KMS-11 (cell line): ENCODE measurements at regions not wholly inside any gene's neighbourhood (a gene's known extent, or its start where the extent isn't known, plus 50 kb on each side); places are given as distances from the start of the nearest gene placed in this dataset.

ENCODE experiments used
- H2AFZ ChIP-seq: fragments of 200-600 bp; sonication (generic); 2 replicates; pipeline ENCODE4 v1.6.1; 2016; ENCODE audit warnings: antibody characterized with exemption, mixed run types, low read depth
- H3K27ac ChIP-seq: fragments of 200-600 bp; sonication (generic); 2 replicates; pipeline ENCODE4 v1.6.1; 2016; ENCODE audit warnings: mild to moderate bottlenecking, mixed run types
- H3K27me3 ChIP-seq: fragments of 200-600 bp; sonication (generic); 2 replicates; pipeline ENCODE4 v1.6.1; 2017; ENCODE audit warnings: mild to moderate bottlenecking, low read depth, mixed run types, moderate library complexity; ENCODE audit not compliant: insufficient read depth
- H3K36me3 ChIP-seq: fragments of 200-600 bp; sonication (generic); 2 replicates; pipeline ENCODE4 v1.6.1; 2017; ENCODE audit warnings: mild to moderate bottlenecking, mixed run types; ENCODE audit not compliant: insufficient read depth
- H3K4me1 ChIP-seq: fragments of 200-600 bp; sonication (generic); 2 replicates; pipeline ENCODE4 v1.6.1; 2016; ENCODE audit warnings: mild to moderate bottlenecking, low read depth, mixed run types; ENCODE audit not compliant: poor library complexity, severe bottlenecking
- H3K4me2 ChIP-seq: fragments of 200-600 bp; sonication (generic); 2 replicates; pipeline ENCODE4 v1.7.0; 2016; ENCODE audit warnings: mild to moderate bottlenecking, mixed run types
- H3K4me3 ChIP-seq: fragments of 200-600 bp; sonication (generic); IDR thresholded peaks from 2 replicates; pipeline ENCODE4 v1.6.1; 2017; ENCODE audit warnings: low read depth, low read length, mixed read lengths; ENCODE audit not compliant: insufficient read depth
- H3K79me2 ChIP-seq: fragments of 200-600 bp; sonication (generic); 2 replicates; pipeline ENCODE4 v1.6.1; 2016; ENCODE audit warnings: low read depth, mixed run types; ENCODE audit not compliant: insufficient read depth
- H3K9ac ChIP-seq: fragments of 200-600 bp; sonication (generic); 2 replicates; pipeline ENCODE4 v1.6.1; 2016; ENCODE audit warnings: mild to moderate bottlenecking, mixed run types
- H4K20me1 ChIP-seq: fragments of 200-600 bp; sonication (generic); 2 replicates; pipeline ENCODE4 v1.6.1; 2016; ENCODE audit warnings: mild to moderate bottlenecking, mixed run types; ENCODE audit not compliant: insufficient read depth
- TF ChIP-seq, protein P1 (sequence below): fragments of 200-600 bp; sonication (generic); conservative IDR thresholded peaks from 2 replicates; pipeline ENCODE4 v1.6.1; 2017; ENCODE audit warnings: low read depth, mild to moderate bottlenecking, antibody characterized with exemption, low read length, moderate library complexity, mixed read lengths

DNA sequence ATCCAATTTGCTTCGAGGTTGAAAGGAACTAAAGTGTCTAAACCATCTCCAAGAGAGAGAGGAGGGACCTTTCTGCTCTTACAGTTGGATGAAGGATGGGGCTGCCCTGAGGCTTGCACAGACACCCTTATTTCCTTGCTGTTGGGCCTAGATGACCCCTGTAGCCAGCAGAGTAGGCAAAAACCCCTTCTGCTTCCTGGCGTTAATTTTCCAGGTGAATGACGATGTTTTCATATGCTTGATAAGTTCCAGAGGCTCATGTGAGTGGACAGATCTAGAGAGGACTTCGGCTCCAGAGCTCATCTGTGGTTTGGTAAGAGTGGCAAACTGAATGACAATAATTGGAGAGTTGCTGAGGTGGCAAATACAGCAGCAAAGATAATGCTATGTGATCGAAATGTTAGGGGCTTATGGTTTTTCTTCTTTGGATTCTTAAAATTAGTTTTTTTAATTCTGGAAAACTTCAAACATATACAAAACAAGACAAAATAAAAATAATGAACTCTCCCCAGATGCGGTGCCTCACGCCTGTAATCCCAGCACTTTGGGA lies 98.6 kb upstream of the MAP4K3 start:
- Histone ChIP-seq H3K27ac (no peak overlapping the region), H3K4me1 (no peaks in the 10 kb centered on the region), H3K27me3 (no peaks in the 10 kb centered on the region), H4K20me1 (no peaks in the 10 kb centered on the region), H3K4me2 (no peak overlapping the region), H3K79me2 (no peaks in the 10 kb centered on the region), H3K9ac (no peak overlapping the region), H2AFZ (no peak overlapping the region), H3K4me3 (no peak overlapping the region), H3K36me3 (no peaks in the 10 kb centered on the region)
- TF ChIP-seq, protein P1, sequence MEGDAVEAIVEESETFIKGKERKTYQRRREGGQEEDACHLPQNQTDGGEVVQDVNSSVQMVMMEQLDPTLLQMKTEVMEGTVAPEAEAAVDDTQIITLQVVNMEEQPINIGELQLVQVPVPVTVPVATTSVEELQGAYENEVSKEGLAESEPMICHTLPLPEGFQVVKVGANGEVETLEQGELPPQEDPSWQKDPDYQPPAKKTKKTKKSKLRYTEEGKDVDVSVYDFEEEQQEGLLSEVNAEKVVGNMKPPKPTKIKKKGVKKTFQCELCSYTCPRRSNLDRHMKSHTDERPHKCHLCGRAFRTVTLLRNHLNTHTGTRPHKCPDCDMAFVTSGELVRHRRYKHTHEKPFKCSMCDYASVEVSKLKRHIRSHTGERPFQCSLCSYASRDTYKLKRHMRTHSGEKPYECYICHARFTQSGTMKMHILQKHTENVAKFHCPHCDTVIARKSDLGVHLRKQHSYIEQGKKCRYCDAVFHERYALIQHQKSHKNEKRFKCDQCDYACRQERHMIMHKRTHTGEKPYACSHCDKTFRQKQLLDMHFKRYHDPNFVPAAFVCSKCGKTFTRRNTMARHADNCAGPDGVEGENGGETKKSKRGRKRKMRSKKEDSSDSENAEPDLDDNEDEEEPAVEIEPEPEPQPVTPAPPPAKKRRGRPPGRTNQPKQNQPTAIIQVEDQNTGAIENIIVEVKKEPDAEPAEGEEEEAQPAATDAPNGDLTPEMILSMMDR: no peak

- Histone ChIP-seq H3K36me3 (no peaks in the 10 kb centered on the region), H3K27me3 (no peaks in the 10 kb centered on the region), H3K9ac (no peak overlapping the region), H3K79me2 (no peaks in the 10 kb centered on the region), H3K4me1 (no peaks in the 10 kb centered on the region), H3K4me2 (no peak overlapping the region), H4K20me1 (no peaks in the 10 kb centered on the region), H3K4me3 (no peak overlapping the region), H2AFZ (no peak overlapping the region), H3K27ac (no peak overlapping the region)
- TF ChIP-seq, protein P1: no peak
Observed at GRCh38 chr2:39537150-39537549, 100.1 kb upstream of the MAP4K3 start.

GRCh38 chr2:39538718-39539117 lies 101.6 kb upstream of the MAP4K3 start:
- Histone ChIP-seq H3K4me1 (no peaks in the 10 kb centered on the region), H2AFZ (no peak overlapping the region), H3K36me3 (no peaks in the 10 kb centered on the region), H3K79me2 (no peaks in the 10 kb centered on the region), H3K9ac (no peak overlapping the region), H3K4me2 (no peak overlapping the region), H3K27me3 (no peaks in the 10 kb centered on the region), H4K20me1 (no peaks in the 10 kb centered on the region), H3K4me3 (no peak overlapping the region), H3K27ac (no peak overlapping the region)
- TF ChIP-seq, protein P1: no peak

- H3K9ac ChIP-seq: no peak overlapping the region
- no peak overlapping the region for H3K4me3 ChIP-seq
- no peaks in the 10 kb centered on the region for H4K20me1 ChIP-seq
- H3K4me2 ChIP-seq: no peak overlapping the region
- H3K4me1 ChIP-seq: no peaks in the 10 kb centered on the region
- no peak overlapping the region for H2AFZ ChIP-seq
- H3K79me2 ChIP-seq: no peaks in the 10 kb centered on the region
- no peaks in the 10 kb centered on the region for H3K36me3 ChIP-seq
- no peak overlapping the region for H3K27ac ChIP-seq
- TF ChIP-seq, protein P1: no peak
- no peaks in the 10 kb centered on the region for H3K27me3 ChIP-seq
Observed at GRCh38 chr2:39540414-39540813, 103.3 kb upstream of the MAP4K3 start.
